IPS DF 4.7 (cell line): ENCODE measurements at regions not wholly inside any gene's neighbourhood (a gene's known extent, or its start where the extent isn't known, plus 50 kb on each side); places are given as distances from the start of the nearest gene placed in this dataset.

Source experiments
- DNase-seq: peaks from one replicate; pipeline ENCODE4 v3.0.0-alpha.2; 2013; ENCODE audit warnings: low spot score; ENCODE audit errors: extremely low read depth

- DNase-seq, result no peak
Observed at GRCh38 chr20:43803276-43803675, 76.5 kb upstream of the GTSF1L start.

GRCh38 chr20:43800186-43800585 lies 73.4 kb upstream of the GTSF1L start:
- DNase-seq, result no peak

GRCh38 chr20:43799741-43800140 lies 72.9 kb upstream of the GTSF1L start:
- DNase-seq, result no peak

- DNase-seq, result no peak
Observed at GRCh38 chr20:43799150-43799711, 72.4 kb upstream of the GTSF1L start.

- no peak for DNase-seq
Observed at GRCh38 chr20:43798291-43799149, 71.7 kb upstream of the GTSF1L start.

- no peak for DNase-seq
Observed at GRCh38 chr20:43794326-43794725, 67.5 kb upstream of the GTSF1L start.

- DNase-seq, result no peak
Observed at GRCh38 chr20:43789593-43789992, 62.8 kb upstream of the GTSF1L start.

- no peak for DNase-seq
Observed at GRCh38 chr20:43787937-43788336, 61.1 kb upstream of the GTSF1L start.

GRCh38 chr20:43786885-43787284 lies 60.1 kb upstream of the GTSF1L start:
- DNase-seq, result no peak

GRCh38 chr20:43781215-43781614 lies 54.4 kb upstream of the GTSF1L start:
- DNase-seq, result no peak

GRCh38 chr20:43778375-43778774 lies 51.6 kb upstream of the GTSF1L start:
- no peak for DNase-seq

GRCh38 chr20:43776691-43777090 lies 49.9 kb upstream of the GTSF1L start:
- no peak for DNase-seq
